Suprapubic skin (tissue), 3 donors: ENCODE measurements at regions not wholly inside any gene's neighbourhood (a gene's known extent, or its start where the extent isn't known, plus 50 kb on each side); places are given as distances from the start of the nearest gene placed in this dataset.

Source experiments
- EP300 ChIP-seq: sonication (generic); formaldehyde crosslinking; IDR thresholded peaks from one replicate; pipeline ENCODE4 v1.6.1; 2017; ENCODE audit warnings: antibody characterized with exemption
- POLR2A ChIP-seq, 2 donors: fragments of 450-650 bp; IDR thresholded peaks; one replicate each; pipeline ENCODE4 v1.6.1; 2017; ENCODE audit warnings: antibody characterized with exemption in 2 of 2, mild to moderate bottlenecking in 2 of 2, moderate library complexity in 2 of 2
- TF ChIP-seq, protein P1 (sequence below), 2 donors: fragments of 200-600 bp in 1 of 2; fragments of 450-650 bp in 1 of 2; sonication (generic) in 1 of 2; IDR thresholded peaks; one replicate each; pipeline ENCODE4 v1.5.1; 2016 to 2019; ENCODE audit warnings: antibody characterized with exemption in 2 of 2, mild to moderate bottlenecking in 1 of 2, moderate library complexity in 1 of 2

DNA sequence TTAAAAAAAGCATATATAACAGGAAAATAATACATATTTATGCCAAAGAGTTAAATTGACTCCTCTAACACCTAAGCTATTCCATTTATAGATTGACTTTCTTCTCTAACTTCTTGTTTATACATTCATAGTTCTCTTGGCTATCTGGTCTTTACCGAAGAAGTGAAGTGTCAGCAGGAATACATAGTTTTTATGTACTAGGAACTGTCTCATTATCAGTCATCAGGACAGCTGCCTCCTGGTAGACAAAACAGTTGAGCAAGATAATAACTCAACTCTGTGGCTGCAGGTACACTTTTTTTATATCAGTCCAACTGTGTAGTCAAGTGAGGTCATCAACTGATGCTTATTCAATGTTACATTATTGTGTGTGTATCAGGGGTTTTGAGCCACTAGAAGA, 1436.0 kb upstream of the NUDT12 start:
- TF ChIP-seq POLR2A (IDR thresholded peaks at IDR 0.05) (no peak), EP300 (no peak)
- TF ChIP-seq, protein P1, sequence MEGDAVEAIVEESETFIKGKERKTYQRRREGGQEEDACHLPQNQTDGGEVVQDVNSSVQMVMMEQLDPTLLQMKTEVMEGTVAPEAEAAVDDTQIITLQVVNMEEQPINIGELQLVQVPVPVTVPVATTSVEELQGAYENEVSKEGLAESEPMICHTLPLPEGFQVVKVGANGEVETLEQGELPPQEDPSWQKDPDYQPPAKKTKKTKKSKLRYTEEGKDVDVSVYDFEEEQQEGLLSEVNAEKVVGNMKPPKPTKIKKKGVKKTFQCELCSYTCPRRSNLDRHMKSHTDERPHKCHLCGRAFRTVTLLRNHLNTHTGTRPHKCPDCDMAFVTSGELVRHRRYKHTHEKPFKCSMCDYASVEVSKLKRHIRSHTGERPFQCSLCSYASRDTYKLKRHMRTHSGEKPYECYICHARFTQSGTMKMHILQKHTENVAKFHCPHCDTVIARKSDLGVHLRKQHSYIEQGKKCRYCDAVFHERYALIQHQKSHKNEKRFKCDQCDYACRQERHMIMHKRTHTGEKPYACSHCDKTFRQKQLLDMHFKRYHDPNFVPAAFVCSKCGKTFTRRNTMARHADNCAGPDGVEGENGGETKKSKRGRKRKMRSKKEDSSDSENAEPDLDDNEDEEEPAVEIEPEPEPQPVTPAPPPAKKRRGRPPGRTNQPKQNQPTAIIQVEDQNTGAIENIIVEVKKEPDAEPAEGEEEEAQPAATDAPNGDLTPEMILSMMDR (IDR thresholded peaks at IDR 0.05): no peak
